ENCODE measurements at regions not wholly inside any gene's neighbourhood (a gene's known extent, or its start where the extent isn't known, plus 50 kb on each side); places are given as distances from the start of the nearest gene placed in this dataset.

DNA sequence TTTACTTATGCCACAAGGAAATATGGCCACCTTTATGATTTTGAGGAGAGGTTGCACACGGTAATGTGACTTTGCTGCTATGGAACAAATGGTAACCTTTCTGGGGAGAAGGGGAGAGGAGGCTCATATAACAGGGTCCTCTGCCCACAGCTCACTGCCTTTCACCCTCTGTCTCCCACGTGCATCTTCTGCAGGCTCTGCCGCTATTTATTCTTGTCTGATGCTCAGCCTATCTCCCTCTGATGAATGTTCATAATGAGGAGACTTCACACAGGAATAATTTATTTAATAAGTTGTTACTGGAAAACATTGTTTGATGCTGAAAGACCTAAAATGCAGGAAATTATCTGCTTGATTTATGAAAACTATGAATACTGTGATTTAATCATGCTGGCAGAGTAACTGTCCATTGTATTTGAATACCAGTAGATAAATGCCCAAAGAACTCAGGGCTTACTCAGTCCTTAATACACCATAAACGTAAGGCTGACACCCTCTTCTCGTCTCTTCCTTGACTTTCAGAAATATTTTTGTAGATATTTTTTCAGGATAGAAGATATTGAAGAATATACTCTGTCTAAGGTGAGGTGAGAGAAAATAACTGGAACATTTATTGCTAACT lies 721.1 kb downstream of the QKI start:
- Histone ChIP-seq H3K9ac (ENCODE audit: low read length) (no peak overlapping the region), H4K20me1 (ENCODE audit: insufficient read depth, low read length) (no peaks in the 10 kb centered on the region), H3K4me2 (ENCODE audit: low read length) (no peak overlapping the region), H3K4me3 (ENCODE audit: low read length) (no peak overlapping the region), H3K27me3 (ENCODE audit: low read depth, low read length) (no peaks in the 10 kb centered on the region), H2AFZ (ENCODE audit: low read depth, low read length) (no peak overlapping the region), H3K9me3 (ENCODE audit: insufficient read depth, low read length) (no peaks in the 10 kb centered on the region), H3K27ac (ENCODE audit: low read length) (no peak overlapping the region), H3K4me1 (ENCODE audit: low read length) (no peaks in the 10 kb centered on the region), H3K79me2 (ENCODE audit: low read length) (no peaks in the 10 kb centered on the region), H3K36me3 (replicated peaks; ENCODE audit: low read depth, low read length) (no peaks in the 10 kb centered on the region)
- no peak for TF ChIP-seq EZH2phosphoT487 (IDR thresholded peaks at IDR 0.05; ENCODE audit: low read depth)
- TF ChIP-seq, protein P1, sequence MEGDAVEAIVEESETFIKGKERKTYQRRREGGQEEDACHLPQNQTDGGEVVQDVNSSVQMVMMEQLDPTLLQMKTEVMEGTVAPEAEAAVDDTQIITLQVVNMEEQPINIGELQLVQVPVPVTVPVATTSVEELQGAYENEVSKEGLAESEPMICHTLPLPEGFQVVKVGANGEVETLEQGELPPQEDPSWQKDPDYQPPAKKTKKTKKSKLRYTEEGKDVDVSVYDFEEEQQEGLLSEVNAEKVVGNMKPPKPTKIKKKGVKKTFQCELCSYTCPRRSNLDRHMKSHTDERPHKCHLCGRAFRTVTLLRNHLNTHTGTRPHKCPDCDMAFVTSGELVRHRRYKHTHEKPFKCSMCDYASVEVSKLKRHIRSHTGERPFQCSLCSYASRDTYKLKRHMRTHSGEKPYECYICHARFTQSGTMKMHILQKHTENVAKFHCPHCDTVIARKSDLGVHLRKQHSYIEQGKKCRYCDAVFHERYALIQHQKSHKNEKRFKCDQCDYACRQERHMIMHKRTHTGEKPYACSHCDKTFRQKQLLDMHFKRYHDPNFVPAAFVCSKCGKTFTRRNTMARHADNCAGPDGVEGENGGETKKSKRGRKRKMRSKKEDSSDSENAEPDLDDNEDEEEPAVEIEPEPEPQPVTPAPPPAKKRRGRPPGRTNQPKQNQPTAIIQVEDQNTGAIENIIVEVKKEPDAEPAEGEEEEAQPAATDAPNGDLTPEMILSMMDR (IDR thresholded peaks at IDR 0.05; ENCODE audit: low read depth, low read length), result no peak

DNA sequence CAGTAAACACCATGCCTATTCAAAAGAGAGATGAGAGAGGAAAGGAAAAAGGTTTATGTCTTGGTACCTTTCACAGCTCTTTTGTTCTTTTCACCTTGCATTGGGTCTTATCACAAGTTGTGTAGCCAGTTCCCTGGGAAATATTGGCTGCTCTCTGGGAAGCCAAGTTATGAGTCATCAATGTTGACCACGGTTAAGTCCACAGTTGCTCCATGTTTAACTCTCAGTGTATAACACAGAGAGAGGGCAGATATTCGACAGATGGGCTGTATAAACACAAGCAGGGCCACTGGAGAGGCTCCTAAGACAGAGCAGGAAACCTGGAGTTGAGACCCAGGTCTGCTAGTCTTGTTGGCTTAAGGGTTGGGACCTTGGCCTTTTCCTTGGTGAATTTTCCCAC lies 718.6 kb downstream of the QKI start:
- no peaks in the 10 kb centered on the region for H3K27me3 ChIP-seq (ENCODE audit: low read depth, low read length)
- no peak overlapping the region for H2AFZ ChIP-seq (ENCODE audit: low read depth, low read length)
- no peak overlapping the region for H3K9ac ChIP-seq (ENCODE audit: low read length)
- H3K4me3 ChIP-seq (ENCODE audit: low read length), result no peak overlapping the region
- no peaks in the 10 kb centered on the region for H3K36me3 ChIP-seq (replicated peaks; ENCODE audit: low read depth, low read length)
- H3K9me3 ChIP-seq (ENCODE audit: insufficient read depth, low read length), result no peaks in the 10 kb centered on the region
- H3K27ac ChIP-seq (ENCODE audit: low read length), result no peak overlapping the region
- H4K20me1 ChIP-seq (ENCODE audit: insufficient read depth, low read length), result no peaks in the 10 kb centered on the region
- no peaks in the 10 kb centered on the region for H3K4me1 ChIP-seq (ENCODE audit: low read length)
- H3K4me2 ChIP-seq (ENCODE audit: low read length), result no peak overlapping the region
- no peaks in the 10 kb centered on the region for H3K79me2 ChIP-seq (ENCODE audit: low read length)
- no peak for TF ChIP-seq EZH2phosphoT487 (IDR thresholded peaks at IDR 0.05; ENCODE audit: low read depth)
- TF ChIP-seq, protein P1 (IDR thresholded peaks at IDR 0.05; ENCODE audit: low read depth, low read length), result no peak

DNA sequence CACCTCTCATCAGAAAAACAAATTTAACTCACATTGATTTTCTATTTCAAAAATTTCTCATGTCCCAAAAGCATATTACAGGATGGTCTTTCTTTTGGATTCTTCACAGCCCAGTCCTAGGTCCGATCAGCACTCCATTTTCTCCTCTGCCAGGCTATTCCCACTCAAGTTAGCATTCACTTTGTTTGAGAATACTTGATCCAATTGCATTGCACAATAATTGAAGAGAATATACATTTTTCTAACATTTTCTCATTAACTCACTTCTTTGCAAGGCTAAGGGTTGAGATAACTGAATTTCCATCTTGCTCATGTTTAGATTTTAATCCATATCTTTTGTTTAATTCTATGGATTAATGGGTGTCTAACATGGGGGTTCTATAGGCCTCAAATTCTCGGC lies 716.1 kb downstream of the QKI start:
- H3K9ac ChIP-seq (ENCODE audit: low read length), result no peak overlapping the region
- no peaks in the 10 kb centered on the region for H3K9me3 ChIP-seq (ENCODE audit: insufficient read depth, low read length)
- no peaks in the 10 kb centered on the region for H4K20me1 ChIP-seq (ENCODE audit: insufficient read depth, low read length)
- H3K27me3 ChIP-seq (ENCODE audit: low read depth, low read length), result no peaks in the 10 kb centered on the region
- H3K4me3 ChIP-seq (ENCODE audit: low read length), result no peak overlapping the region
- H3K36me3 ChIP-seq (replicated peaks; ENCODE audit: low read depth, low read length), result no peaks in the 10 kb centered on the region
- no peaks in the 10 kb centered on the region for H3K79me2 ChIP-seq (ENCODE audit: low read length)
- H2AFZ ChIP-seq (ENCODE audit: low read depth, low read length), result no peak overlapping the region
- H3K4me2 ChIP-seq (ENCODE audit: low read length), result no peak overlapping the region
- TF ChIP-seq, protein P1 (IDR thresholded peaks at IDR 0.05; ENCODE audit: low read depth, low read length), result no peak
- H3K27ac ChIP-seq (ENCODE audit: low read length), result no peak overlapping the region
- no peaks in the 10 kb centered on the region for H3K4me1 ChIP-seq (ENCODE audit: low read length)

DNA sequence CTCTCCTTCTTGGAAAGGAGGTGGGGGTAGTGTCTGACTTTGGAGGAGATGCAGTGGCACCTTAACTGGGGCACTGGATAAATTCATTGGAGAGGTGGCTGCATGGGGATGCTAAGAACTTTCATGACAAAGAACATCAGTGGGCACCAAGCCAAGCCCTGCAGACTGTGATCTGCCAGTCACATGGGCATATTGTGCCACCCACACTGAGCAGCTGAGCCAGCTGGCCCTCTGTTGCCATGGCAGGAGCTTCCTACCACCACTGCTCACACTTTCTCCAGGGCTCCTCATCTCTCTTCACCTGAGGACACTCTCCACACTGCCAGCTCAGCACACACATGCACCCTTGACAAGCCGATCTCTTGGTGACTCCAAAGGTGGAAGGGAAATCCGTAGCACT lies 715.6 kb downstream of the QKI start:
- no peaks in the 10 kb centered on the region for H3K4me1 ChIP-seq (ENCODE audit: low read length)
- H3K9me3 ChIP-seq (ENCODE audit: insufficient read depth, low read length), result no peaks in the 10 kb centered on the region
- TF ChIP-seq, protein P1 (IDR thresholded peaks at IDR 0.05; ENCODE audit: low read depth, low read length), result no peak
- TF ChIP-seq EZH2phosphoT487 (IDR thresholded peaks at IDR 0.05; ENCODE audit: low read depth), result no peak

More for the DNA sequence above, 715.6 kb downstream of the QKI start:
- H3K79me2 ChIP-seq (ENCODE audit: low read length), result no peaks in the 10 kb centered on the region
- no peak overlapping the region for H2AFZ ChIP-seq (ENCODE audit: low read depth, low read length)
- H3K27ac ChIP-seq (ENCODE audit: low read length), result no peak overlapping the region
- no peaks in the 10 kb centered on the region for H3K36me3 ChIP-seq (replicated peaks; ENCODE audit: low read depth, low read length)
- no peaks in the 10 kb centered on the region for H3K27me3 ChIP-seq (ENCODE audit: low read depth, low read length)
- H3K4me3 ChIP-seq (ENCODE audit: low read length), result no peak overlapping the region
- no peaks in the 10 kb centered on the region for H4K20me1 ChIP-seq (ENCODE audit: insufficient read depth, low read length)
- no peak overlapping the region for H3K4me2 ChIP-seq (ENCODE audit: low read length)
- H3K9ac ChIP-seq (ENCODE audit: low read length), result no peak overlapping the region
